Activated gamma-delta T cell treated with anti-CD3 and anti-CD28 coated beads, Interleukin-2, amount 50 U/mL, for 16 hours (primary cell): ENCODE measurements at regions not wholly inside any gene's neighbourhood (a gene's known extent, or its start where the extent isn't known, plus 50 kb on each side); places are given as distances from the start of the nearest gene placed in this dataset.
"Not testable (repeated sequence)": the region's sequence is repeated elsewhere in the genome, so short reads cannot be mapped to it uniquely, and the experiment has no call there.

ENCODE experiments used
- DNase-seq: peaks from one replicate; pipeline ENCODE4 v3.0.0-alpha.2; 2020; ENCODE audit warnings: low read depth

DNA sequence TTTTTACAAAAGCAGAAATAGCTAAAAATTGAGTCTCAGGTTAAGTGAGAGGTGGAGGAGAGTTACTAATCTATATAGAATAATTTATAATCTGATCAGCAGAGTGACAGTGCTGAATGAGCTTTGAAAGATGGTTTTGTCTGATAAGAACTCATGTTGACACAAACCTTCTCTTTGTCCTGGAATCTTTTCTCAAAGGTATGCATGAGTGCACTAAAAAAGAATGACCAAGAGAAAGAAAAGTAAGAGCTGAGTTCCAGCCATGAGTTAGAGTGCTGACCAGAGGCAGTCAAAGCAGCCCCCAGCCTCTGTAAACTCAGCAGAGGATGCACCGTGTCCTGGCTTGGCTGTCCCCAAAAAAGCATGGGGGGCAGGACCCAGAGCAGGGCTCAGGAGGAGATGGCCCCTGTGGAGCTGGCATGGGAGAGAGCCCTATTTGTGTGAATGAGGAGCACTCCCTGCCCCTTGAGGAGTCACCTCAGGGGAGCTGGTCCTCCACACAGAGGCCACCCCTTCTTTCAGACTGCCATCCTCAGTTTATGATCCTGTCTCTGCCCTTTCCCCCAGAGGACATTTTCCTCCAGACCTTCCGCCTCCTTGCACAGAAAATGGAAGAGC lies 129.8 kb downstream of the SEC23A start:
- no peak for DNase-seq

DNA sequence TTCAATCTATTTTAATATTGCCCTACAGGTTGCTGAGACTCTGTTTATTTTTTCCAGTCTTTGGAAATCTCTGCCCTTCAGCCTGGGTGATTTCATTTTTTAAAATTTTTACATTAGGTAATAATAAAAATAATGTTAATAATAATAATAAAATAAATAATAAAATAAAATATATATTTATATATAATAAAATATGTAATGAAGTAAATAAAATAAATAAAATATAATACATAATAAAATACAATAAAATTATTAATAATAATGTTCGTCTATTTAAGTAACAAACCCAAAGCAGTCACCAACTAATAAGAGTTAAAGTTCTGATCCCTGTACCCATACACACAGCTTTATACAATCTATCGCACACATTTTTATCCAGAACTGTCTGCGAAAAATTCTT lies 130.5 kb downstream of the SEC23A start:
- no peak for DNase-seq

- DNase-seq, result no peak
Observed at GRCh38 chr14:38971258-38971921, 131.6 kb downstream of the SEC23A start.

GRCh38 chr14:38964630-38965029 lies 138.4 kb downstream of the SEC23A start:
- no peak for DNase-seq

DNA sequence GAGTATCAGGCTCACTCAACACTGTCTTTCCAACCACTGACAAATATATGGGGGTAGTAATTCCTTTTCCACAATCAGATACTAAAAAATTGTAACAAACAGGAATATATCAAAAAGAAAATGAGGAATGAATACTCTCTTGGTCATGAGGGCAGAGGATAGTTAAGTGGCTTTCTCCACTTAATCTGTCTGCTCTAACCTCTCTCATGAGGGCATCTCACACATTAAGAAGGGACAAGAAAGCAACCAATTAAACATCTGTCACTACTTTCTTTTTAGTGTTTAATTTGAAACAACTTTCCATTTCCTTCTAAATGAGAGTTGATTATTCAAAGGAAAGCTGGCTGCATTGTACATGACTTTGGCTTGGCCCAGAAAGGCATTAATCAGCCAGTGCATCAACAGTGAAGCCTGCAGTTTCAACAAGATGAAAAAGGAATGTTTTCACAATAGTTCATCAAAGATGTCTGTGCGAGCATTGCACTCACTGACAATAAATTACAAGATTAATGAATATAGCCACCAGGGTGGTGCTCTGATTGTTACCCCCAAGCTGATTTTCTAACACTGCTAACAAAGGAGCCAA lies 142.0 kb downstream of the SEC23A start:
- no peak for DNase-seq

- no peak for DNase-seq
Observed at GRCh38 chr14:38959021-38959420, 144.0 kb downstream of the SEC23A start.

DNA sequence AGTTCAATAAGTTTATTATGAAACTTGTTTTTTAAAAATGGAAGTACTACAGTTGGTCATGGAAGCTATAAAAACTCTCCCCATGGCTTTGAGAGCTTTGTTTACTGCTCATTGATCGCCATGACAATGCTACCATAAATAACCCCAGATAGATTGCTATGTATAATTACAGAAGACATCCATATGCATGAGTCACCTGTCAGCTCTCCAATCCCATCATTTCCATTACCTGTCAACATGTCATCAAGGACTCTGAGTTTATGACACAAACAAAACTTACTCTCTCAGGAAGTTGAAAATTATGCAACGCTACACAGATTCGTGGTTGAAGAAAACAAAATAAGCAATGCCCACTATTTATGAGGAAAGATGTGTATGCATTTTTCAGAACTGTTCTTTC lies 144.4 kb downstream of the SEC23A start:
- DNase-seq, result no peak

GRCh38 chr14:38951451-38951850 lies 151.6 kb downstream of the SEC23A start:
- no peak for DNase-seq

DNA sequence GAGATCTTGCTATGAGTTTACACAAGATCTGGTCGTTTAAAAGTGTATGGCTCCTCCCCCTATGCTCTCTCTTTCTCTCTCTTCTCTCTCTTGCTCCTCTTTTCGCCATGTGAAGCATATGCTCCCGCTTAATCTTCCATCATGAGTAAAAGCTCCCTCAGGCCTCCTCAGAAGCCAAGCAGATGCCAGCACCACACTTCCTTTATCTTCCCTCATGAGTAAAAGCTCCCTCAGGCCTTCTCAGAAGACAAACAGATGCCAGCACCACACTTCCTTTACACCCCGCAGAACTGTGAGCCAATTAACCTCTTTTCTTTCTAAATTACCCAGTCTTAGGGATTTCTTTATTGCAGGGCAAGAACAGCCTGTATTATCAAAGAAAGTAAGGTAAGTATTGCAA lies 152.4 kb downstream of the SEC23A start:
- DNase-seq, result no peak

DNA sequence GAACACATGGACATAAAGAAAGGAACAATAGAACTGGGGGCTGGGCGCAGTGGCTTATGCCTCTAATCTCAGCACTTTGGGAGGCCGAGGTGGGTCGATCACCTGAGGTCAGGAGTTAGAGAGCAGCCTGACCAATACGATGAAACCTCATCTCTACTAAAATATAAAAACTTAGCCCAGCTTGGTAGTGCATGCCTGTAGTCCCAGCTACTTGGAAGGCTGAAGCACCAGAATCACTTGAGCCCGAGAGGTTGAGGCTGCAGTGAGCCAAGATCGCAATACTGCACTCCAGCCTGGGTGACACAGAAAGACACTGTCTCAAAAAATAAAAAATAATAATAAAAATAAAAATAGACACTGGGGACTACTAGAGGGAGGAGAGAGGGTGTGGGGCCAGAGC lies 154.5 kb downstream of the SEC23A start:
- no peak for DNase-seq

DNA sequence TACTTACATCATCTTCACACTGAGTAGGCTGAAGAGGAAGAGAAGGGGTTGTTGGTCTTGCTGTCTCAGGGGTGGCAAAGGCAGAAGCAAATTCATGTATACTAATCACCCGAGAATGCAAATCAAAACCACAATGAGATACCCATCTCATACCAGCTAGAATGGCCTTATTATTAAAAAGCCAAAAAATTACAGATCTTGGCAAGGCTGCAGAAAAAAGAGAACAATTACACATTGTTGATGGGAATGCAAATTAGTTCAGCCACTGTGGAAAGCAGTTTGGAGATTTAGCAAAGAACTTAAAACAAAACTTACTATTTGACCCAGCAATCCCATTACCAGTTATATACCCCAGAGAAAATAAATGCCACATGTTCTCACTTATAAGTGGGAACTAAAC lies 154.9 kb downstream of the SEC23A start:
- DNase-seq, result no peak

DNA sequence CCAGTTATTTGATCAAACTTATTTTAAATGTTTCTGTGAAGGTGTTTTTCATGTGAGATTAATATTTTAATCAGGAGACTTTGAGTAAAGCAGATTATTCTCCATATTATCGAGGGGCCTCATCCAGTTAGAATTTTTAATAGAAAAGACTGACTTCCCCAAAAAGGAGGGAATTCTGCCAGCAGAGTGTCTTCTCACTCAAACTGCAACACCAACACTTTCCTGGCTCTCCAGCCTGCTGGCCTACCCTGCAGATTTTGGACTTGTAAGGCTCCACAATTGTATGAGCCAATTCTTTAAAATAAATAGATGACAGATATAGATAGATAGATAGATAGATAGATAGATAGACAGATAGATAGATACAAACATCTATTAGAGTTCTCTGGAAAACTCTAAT lies 155.7 kb downstream of the SEC23A start:
- no peak for DNase-seq

- DNase-seq, result no peak
Observed at GRCh38 chr14:38944691-38945090, 158.3 kb downstream of the SEC23A start.

DNA sequence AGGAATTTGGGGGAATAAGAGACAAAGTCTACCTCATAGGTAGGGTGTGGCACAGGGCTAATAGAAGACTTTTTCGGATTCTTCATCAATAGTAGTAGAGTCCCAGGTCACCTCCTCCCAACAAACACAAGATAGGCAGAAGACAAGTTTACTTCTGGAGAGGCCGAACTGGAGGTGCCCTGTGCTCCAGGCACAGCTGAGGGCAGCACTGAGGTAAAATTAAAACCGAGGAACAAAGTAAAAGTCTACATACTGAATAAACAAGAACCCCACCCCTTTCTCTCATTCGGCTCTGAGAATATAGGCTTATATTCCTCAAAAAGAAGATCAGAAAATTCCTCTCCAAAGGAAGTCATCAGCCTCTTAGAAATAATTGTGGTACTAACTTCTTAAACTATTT lies 161.5 kb downstream of the SEC23A start:
- DNase-seq, result no peak

DNA sequence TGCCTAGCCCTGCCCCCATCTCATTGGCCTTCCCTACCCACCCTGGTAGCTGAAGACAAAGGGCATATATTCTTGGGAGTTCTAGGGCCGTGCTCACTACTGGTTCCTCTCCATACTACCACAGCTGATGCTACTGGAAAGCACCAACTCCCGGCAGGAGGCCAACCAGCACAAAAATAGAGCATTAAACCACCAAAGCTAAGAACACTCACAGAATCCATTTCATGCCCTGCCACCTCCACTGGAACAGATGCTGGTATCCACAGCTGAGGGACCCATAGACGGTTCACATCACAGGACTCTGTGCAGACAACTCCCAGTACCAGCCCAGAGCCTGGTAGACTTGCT lies 170.4 kb downstream of the SEC23A start:
- not testable (repeated sequence) for DNase-seq

DNA sequence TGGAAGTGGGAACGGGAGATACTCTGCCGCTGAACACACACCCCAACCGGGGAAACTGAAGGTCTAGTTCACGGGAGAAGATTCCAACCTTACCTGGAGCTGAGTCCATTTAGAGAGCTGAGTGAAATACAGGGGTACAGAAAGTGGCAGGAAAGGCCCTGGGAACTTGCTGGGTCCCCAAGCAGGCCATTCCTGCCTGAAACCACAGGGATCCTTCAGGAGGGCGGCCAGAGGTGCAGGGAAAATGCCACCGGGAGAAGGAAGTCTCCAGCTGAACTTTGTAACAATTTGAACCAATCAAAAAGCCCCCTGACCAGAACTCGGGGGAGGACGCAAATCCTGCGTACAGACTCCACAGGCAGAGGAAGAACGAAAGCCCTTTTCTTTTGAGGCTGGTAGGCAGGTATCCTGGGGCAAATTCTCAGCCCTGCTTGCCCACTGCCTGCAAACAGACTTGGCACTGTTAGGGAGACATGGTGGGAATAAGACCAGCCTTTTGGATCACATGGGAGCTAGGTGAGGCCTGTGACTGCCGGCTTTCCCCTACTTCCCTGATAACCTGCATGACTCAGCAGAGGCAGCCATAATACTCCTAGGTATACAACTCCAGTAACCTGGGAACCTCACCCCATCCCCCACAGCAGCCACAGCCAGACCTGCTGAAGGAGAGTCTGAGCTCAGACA lies 170.9 kb downstream of the SEC23A start:
- DNase-seq, result no peak

GRCh38 chr14:38930898-38931297 lies 172.1 kb downstream of the SEC23A start:
- no peak for DNase-seq

DNA sequence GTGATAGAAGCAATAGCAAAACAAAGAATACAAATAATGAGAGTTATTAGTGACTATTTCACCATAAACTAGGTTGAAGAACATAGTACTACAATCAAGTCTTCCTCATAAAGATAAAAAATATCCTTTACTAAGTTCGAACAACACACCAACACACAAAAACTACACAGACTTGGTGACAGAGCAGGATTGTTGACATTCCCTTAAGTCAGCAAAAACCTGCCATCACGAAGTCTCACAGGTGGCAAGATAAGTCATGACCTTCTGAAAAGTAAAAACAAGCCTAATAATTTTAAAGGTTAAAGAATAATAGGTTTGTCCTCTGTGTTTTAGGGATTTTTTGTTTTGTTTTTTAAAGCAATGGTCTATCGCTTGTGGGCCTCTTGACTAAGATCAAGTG lies 173.0 kb downstream of the SEC23A start:
- no peak for DNase-seq

DNA sequence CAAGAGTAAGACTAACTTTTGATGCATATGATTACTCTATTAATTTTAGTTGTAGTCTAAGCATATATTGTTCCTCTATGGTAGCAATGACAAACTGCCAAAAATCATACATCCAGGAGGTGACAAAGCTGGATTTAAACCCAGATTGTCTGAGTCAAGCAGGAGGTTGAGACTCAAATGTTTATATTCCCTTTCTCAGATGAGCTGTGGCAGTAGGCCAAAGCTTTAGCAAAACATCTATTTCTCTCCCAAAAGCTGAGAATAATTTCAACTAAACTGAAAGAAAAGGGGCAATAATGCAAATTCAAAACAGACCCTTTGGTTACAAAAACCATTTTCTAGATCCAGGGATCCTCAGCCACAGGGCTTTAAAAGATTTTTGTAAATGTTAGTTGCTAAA lies 173.6 kb downstream of the SEC23A start:
- no peak for DNase-seq

GRCh38 chr14:38921893-38922292 lies 181.1 kb downstream of the SEC23A start:
- not testable (repeated sequence) for DNase-seq

DNA sequence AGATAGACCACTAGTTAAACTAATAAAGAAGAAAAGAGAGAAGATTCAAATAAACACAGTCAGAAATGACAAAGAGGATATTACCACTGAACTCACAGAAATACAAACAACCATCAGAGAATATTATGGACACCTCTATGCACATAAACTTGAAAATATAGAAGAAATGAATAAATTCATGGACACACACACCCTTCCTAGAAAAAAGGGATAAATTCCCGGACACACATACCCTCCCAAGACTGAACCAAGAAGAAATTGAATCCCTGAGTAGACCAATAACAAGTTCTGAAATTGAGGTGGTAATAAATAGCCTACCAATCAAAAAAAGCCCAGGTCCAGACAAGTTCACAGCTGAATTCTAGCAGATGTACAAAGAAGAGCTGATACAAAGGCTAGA lies 187.9 kb downstream of the SEC23A start:
- DNase-seq, result no peak

DNA sequence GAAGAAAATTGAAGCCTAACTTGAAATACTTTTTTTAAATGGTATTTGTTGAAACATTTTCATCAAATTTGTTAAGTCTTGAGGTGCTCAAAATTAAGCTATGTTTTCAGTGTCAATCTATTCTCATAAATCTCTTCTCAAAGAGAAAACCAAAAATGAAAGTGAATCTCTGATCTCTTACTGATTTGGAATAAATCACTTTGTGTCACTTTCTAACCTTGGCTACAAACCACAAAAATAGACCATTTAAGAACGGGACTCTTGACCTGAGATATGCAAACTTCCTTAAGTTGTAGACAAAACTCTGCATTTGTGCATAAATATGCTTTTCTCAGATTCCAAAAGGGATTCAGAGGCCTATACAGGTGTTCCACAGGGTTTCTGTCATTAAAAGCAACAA lies 192.9 kb downstream of the SEC23A start:
- no peak for DNase-seq

- no peak for DNase-seq
Observed at GRCh38 chr14:38904959-38905358, 198.1 kb downstream of the SEC23A start.
